HG02885 (cell line): ENCODE measurements at regions not wholly inside any gene's neighbourhood (a gene's known extent, or its start where the extent isn't known, plus 50 kb on each side); places are given as distances from the start of the nearest gene placed in this dataset.

Experiments
- ATAC-seq: cut with Tn5 transposase; IDR thresholded peaks from one replicate; pipeline ENCODE4 v1.9.1; 2021; ENCODE audit warnings: mild to moderate bottlenecking; ENCODE audit not compliant: unreplicated experiment, poor library complexity

DNA sequence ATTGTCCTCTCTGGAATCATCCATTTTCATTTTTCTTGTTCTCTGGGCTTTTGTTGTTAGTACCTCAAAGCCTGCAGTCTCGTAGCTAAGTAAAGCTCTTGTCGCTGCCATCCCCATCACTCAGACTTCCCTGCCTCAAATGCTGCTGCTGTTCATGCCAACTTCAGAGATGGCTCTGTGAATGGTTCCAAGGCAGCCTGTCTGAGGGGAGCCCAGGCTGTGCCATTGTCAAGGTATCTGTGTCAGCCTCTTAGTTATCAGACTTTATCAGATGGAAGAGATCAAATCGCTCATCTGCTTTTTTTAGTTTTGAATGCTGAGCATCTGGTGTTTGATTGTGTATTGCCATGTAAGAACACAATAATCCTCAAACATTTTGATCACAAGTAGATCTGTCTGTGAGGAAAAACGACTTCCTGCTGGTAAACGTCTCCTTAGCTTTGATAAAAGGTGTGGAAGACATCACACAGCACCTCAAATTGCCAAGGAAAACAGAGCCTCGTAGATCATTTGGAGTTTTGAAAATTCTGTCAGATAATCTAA, 304.2 kb upstream of the ZC3H12C start:
- ATAC-seq = no peak

DNA sequence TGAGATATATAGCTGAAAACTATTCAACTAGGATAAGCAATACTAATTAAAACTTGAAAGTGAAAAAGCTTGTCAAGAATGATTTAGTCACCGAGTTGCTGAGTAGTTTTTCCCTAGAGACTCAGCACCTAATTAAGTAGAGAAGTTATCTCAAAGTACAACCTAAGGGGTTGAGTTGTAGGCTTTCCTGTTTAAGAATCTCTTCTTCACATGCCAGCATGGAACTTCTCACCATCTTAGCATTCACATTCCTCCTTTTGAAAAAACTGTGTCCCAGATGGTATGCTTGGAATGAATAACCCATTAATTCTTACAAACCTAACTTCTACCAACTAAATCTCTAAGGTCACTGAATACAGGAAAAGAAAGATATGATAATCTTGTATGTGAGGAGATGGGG, 303.3 kb upstream of the ZC3H12C start:
- no peak for ATAC-seq

GRCh38 chr11:109791337-109791736, 301.9 kb upstream of the ZC3H12C start:
- no peak for ATAC-seq

DNA sequence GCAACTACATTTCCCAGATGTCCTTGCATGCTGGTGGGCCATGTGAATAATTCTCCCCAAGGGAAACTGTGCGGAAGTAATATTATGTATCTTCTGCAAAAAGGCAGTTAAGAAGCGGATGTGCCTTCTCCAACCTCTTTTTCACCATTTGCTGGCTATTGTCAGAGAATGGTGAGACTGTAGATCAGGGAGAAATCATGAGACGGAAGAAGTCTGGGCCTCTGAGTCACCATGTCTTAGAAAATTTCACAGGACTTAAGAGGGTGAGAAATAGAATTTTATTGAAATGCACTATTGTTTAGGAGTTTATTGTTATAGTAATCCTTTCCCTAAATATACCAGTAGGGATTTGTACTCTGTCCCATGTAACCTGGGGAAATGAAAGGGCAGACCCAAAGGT, 298.7 kb upstream of the ZC3H12C start:
- no peak for ATAC-seq

DNA sequence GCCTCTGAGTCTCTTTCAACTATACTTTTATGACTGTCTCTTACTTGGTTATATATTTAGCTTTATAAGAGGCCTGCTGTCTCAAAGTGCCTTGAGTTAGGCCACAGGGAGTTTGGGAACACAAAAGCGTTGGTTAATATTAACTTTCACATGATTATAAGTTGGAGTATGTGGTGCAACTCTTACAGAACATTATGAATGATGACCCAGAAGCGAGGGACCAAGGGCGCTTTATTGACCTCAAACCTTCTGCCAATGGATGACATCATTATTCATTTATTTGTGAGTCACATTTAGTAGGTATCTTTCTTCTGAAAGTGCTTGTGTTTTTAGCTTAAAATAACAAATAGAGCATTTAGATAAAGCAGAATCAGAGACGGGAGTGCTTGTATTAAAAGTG, 298.0 kb upstream of the ZC3H12C start:
- no peak for ATAC-seq

- ATAC-seq = no peak
Observed at GRCh38 chr11:109796253-109796652, 296.9 kb upstream of the ZC3H12C start.

GRCh38 chr11:109798521-109798920, 294.7 kb upstream of the ZC3H12C start:
- ATAC-seq = no peak

GRCh38 chr11:109799604-109800003, 293.6 kb upstream of the ZC3H12C start:
- ATAC-seq = no peak

- no peak for ATAC-seq
Observed at GRCh38 chr11:109804911-109805310, 288.3 kb upstream of the ZC3H12C start.

DNA sequence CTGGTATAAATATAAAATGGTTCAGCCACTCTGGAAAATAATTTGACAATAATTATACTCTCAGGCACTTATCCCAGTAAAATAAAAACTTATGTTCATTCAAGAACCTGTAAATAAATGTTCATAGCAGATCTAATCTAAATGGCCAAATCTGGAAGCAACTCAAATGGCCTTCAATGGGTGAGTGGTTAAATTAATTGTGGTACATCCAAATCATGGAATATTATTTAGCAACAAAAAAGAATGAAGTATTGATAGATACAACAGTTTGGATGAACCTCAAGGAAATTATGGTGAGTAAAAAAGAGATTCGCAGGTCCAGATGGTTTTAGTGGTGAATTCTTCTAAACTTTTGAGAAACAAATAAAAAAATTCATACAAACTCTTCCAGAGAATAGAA, 287.0 kb upstream of the ZC3H12C start:
- no peak for ATAC-seq

GRCh38 chr11:109808569-109808968, 284.6 kb upstream of the ZC3H12C start:
- no peak for ATAC-seq

GRCh38 chr11:109814824-109815223, 278.4 kb upstream of the ZC3H12C start:
- no peak for ATAC-seq

DNA sequence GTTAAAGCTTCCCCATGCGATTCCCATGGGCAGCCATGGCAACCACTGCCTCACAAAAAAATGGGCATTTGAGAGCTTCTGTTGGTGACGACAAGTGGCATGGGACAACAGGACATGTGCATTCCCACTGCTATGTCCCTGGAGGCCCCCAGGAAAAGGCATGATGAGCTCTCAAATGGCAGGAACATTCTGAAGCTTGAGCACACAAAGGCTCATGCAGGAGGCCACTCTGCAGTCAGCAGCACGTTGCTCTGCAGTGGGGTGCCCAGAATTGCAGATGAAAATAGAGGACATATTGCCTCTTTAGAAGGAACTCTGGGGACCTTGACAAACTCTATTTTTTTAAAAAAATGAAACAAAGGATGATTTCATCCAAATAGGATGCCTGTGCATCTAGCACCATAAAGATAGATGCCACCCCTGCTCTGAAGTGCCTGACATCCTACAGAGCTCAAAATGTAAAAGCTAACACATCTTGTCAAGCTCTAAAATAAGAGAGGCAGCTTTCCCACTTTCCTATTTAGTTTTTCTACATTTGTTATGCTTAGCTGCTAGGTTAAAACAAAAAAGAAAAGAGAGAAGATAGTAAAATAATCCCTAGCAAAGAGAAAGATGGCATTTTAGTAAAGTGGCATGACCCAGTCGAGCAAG, 277.6 kb upstream of the ZC3H12C start:
- ATAC-seq = no peak

- ATAC-seq = no peak
Observed at GRCh38 chr11:109818290-109818689, 274.9 kb upstream of the ZC3H12C start.

DNA sequence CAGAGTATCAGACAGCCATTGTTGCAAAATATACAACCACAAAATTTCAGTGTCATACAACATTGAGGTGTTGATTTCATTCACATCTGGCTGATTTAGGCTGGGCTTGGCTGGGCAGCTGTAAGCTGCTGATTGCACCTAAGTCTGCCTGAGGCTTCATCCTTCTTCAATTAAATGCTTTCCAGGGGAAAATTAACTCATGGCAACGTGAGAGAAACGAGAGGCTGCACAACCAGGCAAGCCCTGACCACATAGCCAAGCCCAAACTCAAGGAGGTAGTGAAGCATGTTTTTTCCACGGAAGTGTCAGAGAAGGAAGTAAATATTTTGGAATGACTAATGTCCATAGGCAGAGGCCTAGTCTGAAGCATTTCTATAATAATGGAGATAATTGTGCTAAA, 273.8 kb upstream of the ZC3H12C start:
- ATAC-seq = no peak

DNA sequence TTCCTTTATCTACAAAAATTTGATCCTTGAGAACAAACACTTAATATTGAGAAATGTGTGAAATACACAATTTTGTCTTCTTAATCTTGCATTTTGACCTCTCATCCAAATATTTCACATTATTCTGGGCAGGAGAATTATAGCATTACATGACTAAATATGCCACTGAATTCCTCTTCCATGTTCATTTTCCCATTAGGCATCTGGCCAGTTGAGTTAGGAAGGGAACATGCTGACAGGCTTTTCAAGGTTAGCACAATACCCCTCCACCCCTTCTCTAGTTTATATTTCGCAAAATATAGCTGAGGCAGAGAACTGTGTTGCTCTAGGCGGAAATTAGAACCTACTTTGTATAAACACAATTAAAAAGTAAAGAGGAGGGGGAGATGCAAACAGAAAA, 271.7 kb upstream of the ZC3H12C start:
- no peak for ATAC-seq

DNA sequence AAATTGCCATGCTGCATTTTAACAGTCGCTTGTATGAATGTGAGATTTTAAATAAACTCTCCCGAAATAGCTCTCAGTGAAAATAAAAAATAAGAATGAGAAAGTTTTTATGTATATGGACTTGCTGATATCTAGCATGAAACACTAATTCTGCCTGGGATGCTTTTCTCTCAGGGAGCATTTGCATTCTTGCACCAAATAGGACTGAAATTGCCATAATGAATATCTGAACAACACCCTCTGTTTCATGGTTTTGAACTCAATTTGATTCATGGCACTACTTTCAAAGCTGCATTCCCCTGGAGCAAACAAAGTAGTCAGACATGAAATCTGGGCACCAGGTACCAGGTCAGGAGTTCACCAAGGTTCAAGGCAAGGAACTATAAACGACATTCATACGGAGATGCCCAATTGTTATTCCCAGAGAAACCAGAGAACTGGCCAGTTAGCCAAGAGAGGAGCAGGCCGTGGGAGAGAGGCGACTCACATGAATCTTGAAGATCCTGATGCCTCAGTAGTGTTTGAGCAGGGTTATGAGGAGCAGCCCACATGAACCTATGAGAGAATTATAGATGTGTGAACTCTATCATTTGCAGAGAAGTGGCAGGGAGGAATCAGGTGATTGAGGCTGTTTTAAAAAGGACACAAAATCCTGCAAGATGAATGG, 270.6 kb upstream of the ZC3H12C start:
- ATAC-seq = no peak

- ATAC-seq = no peak
Observed at GRCh38 chr11:109828387-109828786, 264.8 kb upstream of the ZC3H12C start.

GRCh38 chr11:109838026-109838425, 255.2 kb upstream of the ZC3H12C start:
- no peak for ATAC-seq

GRCh38 chr11:109845437-109845836, 247.8 kb upstream of the ZC3H12C start:
- ATAC-seq = no peak

- no peak for ATAC-seq
Observed at GRCh38 chr11:109847621-109848020, 245.6 kb upstream of the ZC3H12C start.

GRCh38 chr11:109849051-109849450, 244.1 kb upstream of the ZC3H12C start:
- ATAC-seq = no peak
